ENCODE measurements at regions not wholly inside any gene's neighbourhood (a gene's known extent, or its start where the extent isn't known, plus 50 kb on each side); places are given as distances from the start of the nearest gene placed in this dataset.

- H3K4me3 ChIP-seq (ENCODE audit: low read depth, low read length, poor library complexity, severe bottlenecking): no peak overlapping the region
- no peak for TF ChIP-seq EZH2phosphoT487 (IDR thresholded peaks at IDR 0.05; ENCODE audit: borderline replicate concordance, low read depth, low read length)
- TF ChIP-seq CTCF (conservative IDR thresholded peaks at IDR 0.05; ENCODE audit: low read length): no peak
- H3K9me3 ChIP-seq (ENCODE audit: low read length): no peaks in the 10 kb centered on the region
- no peaks in the 10 kb centered on the region for H3K4me1 ChIP-seq (ENCODE audit: insufficient read depth, low read length, poor library complexity, severe bottlenecking)
- H3K4me2 ChIP-seq (ENCODE audit: low read length): no peak overlapping the region
- intact Hi-C loops (cut with micrococcal nuclease; ENCODE audit: unreplicated experiment): no loop called here
- no peak overlapping the region for H2AFZ ChIP-seq (ENCODE audit: low read length)
- ChIA-PET CTCF (ENCODE audit: unreplicated experiment) (no interaction called here), POLR2A (no interaction called here)
- no peaks in the 10 kb centered on the region for H3K9me2 ChIP-seq (ENCODE audit: insufficient read depth, low read length)
- no peaks in the 10 kb centered on the region for H4K20me1 ChIP-seq (ENCODE audit: insufficient read depth, low read length)
- no peaks in the 10 kb centered on the region for H3K79me2 ChIP-seq (ENCODE audit: insufficient read depth, low read depth, low read length)
- H3K27ac ChIP-seq (ENCODE audit: low read depth, low read length, poor library complexity, severe bottlenecking): no peak overlapping the region
- no peak for DNase-seq (ENCODE audit: low spot score)
- BruUV-seq (replicated peaks): no TSS peak
- no peaks in the 10 kb centered on the region for H3K36me3 ChIP-seq (ENCODE audit: insufficient read depth, low read length)
Measured at GRCh38 chr6:80608881-80609280, 502.4 kb downstream of the BCKDHB start.

GRCh38 chr6:80607811-80608391 lies 501.4 kb downstream of the BCKDHB start:
- H4K20me1 ChIP-seq (ENCODE audit: insufficient read depth, low read length): no peaks in the 10 kb centered on the region
- H3K79me2 ChIP-seq (ENCODE audit: insufficient read depth, low read depth, low read length): no peaks in the 10 kb centered on the region
- H2AFZ ChIP-seq (ENCODE audit: low read length): no peak overlapping the region
- CTCF ChIA-PET (ENCODE audit: unreplicated experiment): no interaction called here
- intact Hi-C loops (cut with micrococcal nuclease; ENCODE audit: unreplicated experiment): no loop called here
- POLR2A ChIA-PET: no interaction called here
- no peak overlapping the region for H3K27ac ChIP-seq (ENCODE audit: low read depth, low read length, poor library complexity, severe bottlenecking)
- H3K4me3 ChIP-seq (ENCODE audit: low read depth, low read length, poor library complexity, severe bottlenecking): no peak overlapping the region
- BruUV-seq (replicated peaks): no TSS peak
- no peak overlapping the region for H3K4me2 ChIP-seq (ENCODE audit: low read length)
- no peak for DNase-seq (ENCODE audit: low spot score)
- TF ChIP-seq EZH2phosphoT487 (IDR thresholded peaks at IDR 0.05; ENCODE audit: borderline replicate concordance, low read depth, low read length) (no peak), CTCF (conservative IDR thresholded peaks at IDR 0.05; ENCODE audit: low read length) (no peak)
- no peaks in the 10 kb centered on the region for H3K9me3 ChIP-seq (ENCODE audit: low read length)
- H3K4me1 ChIP-seq (ENCODE audit: insufficient read depth, low read length, poor library complexity, severe bottlenecking): no peaks in the 10 kb centered on the region
- H3K9me2 ChIP-seq (ENCODE audit: insufficient read depth, low read length): no peaks in the 10 kb centered on the region
- H3K36me3 ChIP-seq (ENCODE audit: insufficient read depth, low read length): no peaks in the 10 kb centered on the region

GRCh38 chr6:80605165-80605989 lies 498.9 kb downstream of the BCKDHB start:
- no peak for DNase-seq (ENCODE audit: low spot score)
- Histone ChIP-seq H3K27ac (ENCODE audit: low read depth, low read length, poor library complexity, severe bottlenecking) (no peak overlapping the region), H3K79me2 (ENCODE audit: insufficient read depth, low read depth, low read length) (no peaks in the 10 kb centered on the region), H3K9me3 (ENCODE audit: low read length) (no peaks in the 10 kb centered on the region), H3K4me2 (ENCODE audit: low read length) (no peak overlapping the region), H3K4me3 (ENCODE audit: low read depth, low read length, poor library complexity, severe bottlenecking) (no peak overlapping the region), H3K36me3 (ENCODE audit: insufficient read depth, low read length) (no peaks in the 10 kb centered on the region), H3K9me2 (ENCODE audit: insufficient read depth, low read length) (no peaks in the 10 kb centered on the region), H2AFZ (ENCODE audit: low read length) (no peak overlapping the region), H3K4me1 (ENCODE audit: insufficient read depth, low read length, poor library complexity, severe bottlenecking) (no peaks in the 10 kb centered on the region), H4K20me1 (ENCODE audit: insufficient read depth, low read length) (no peaks in the 10 kb centered on the region)
- intact Hi-C loops (cut with micrococcal nuclease; ENCODE audit: unreplicated experiment): no loop called here
- BruUV-seq (replicated peaks): no TSS peak
- CTCF ChIA-PET (ENCODE audit: unreplicated experiment): no interaction called here
- TF ChIP-seq EZH2phosphoT487 (IDR thresholded peaks at IDR 0.05; ENCODE audit: borderline replicate concordance, low read depth, low read length): no peak
- peak; percentile 71 for TF ChIP-seq CTCF (conservative IDR thresholded peaks at IDR 0.05; ENCODE audit: low read length)
- POLR2A ChIA-PET: no interaction called here
